Adrenal gland (tissue), 5 donors: ENCODE measurements at regions not wholly inside any gene's neighbourhood (a gene's known extent, or its start where the extent isn't known, plus 50 kb on each side); places are given as distances from the start of the nearest gene placed in this dataset.

ENCODE experiments used
- POLR2A ChIP-seq, 2 donors: fragments of 450-650 bp; IDR thresholded peaks; one replicate each; pipeline ENCODE4 v1.6.1; 2017; ENCODE audit warnings: antibody characterized with exemption in 2 of 2, mild to moderate bottlenecking in 2 of 2, moderate library complexity in 1 of 2
- TF ChIP-seq, protein P1 (sequence below), 6 experiments: fragments of 450-650 bp in 4 of 6; fragments of 200-600 bp in 2 of 6; sonication (generic) in 1 of 6; IDR thresholded peaks; 1 replicate in 5 of 6; 2 replicates in 1 of 6; pipeline versions ENCODE4 v1.5.1 to v1.8.0; 2016 to 2021; ENCODE audit warnings: antibody characterized with exemption in 6 of 6, mild to moderate bottlenecking in 2 of 6, moderate library complexity in 1 of 6
- donor health status: DM: no; HTN: no; CAD: no.

DNA sequence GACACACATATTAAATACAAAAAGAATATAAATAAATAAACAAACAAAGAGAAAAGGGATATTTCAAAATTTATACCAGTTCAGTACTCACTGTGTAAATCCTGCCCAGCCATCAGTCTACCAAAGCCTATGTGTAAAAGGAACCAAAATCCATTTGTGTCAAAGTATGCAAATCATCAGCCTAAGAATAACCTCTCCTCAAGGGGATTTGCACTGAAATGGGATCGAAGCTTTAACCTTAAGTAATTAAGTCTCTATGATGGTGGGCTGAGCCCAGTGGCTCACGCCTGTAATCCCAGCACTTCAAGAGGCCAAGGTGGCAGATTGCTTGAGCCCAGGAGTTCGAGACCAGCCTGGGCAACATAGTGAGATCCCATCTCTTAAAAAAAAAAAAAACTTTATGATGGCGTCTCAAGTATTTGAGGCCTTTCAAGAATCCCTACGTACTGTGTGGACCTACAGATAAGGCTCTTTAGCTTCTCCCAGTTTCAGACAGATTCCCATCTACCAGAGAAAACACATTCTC lies 57.8 kb upstream of the METAP2 start:
- TF ChIP-seq POLR2A (IDR thresholded peaks at IDR 0.05) = no peak
- TF ChIP-seq, protein P1, sequence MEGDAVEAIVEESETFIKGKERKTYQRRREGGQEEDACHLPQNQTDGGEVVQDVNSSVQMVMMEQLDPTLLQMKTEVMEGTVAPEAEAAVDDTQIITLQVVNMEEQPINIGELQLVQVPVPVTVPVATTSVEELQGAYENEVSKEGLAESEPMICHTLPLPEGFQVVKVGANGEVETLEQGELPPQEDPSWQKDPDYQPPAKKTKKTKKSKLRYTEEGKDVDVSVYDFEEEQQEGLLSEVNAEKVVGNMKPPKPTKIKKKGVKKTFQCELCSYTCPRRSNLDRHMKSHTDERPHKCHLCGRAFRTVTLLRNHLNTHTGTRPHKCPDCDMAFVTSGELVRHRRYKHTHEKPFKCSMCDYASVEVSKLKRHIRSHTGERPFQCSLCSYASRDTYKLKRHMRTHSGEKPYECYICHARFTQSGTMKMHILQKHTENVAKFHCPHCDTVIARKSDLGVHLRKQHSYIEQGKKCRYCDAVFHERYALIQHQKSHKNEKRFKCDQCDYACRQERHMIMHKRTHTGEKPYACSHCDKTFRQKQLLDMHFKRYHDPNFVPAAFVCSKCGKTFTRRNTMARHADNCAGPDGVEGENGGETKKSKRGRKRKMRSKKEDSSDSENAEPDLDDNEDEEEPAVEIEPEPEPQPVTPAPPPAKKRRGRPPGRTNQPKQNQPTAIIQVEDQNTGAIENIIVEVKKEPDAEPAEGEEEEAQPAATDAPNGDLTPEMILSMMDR (IDR thresholded peaks at IDR 0.05) = no peak
